ENCODE measurements at regions not wholly inside any gene's neighbourhood (a gene's known extent, or its start where the extent isn't known, plus 50 kb on each side); places are given as distances from the start of the nearest gene placed in this dataset.

DNA sequence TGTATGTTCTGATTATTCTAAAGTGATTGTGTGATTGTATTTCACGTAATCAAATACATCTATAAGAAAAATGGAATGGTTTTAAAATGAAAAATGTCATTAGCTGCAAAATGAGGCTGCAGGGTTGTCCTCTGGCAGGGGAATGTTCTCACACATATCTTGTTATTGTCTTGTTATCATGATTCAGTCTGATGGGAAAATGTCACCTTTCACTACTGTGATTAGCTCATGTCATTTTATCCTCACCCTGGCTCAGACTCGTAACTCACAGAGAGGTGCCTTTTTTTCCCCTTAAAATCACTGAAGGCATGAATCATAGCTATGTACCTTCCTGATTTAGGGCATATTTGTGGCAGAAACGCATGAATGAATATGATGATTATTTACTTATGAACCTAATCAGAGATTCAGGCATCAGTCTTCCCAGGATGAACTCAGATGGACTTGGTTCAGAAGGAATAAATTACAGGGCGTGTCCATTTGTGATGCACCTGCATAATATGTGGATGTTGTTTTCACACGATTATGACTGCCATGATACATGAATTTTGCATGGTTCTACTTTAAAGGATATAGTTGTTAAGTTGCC, 1339.2 kb downstream of the AACS start:
- Histone ChIP-seq H3K4me3 (replicated peaks; ENCODE audit: low read depth, low read length) (no peak overlapping the region), H3K36me3 (ENCODE audit: control insufficient read depth, insufficient read depth, low read length) (no peaks in the 10 kb centered on the region), H3K27me3 (replicated peaks; ENCODE audit: control insufficient read depth, insufficient read depth, low read length) (no peaks in the 10 kb centered on the region)
- TF ChIP-seq, protein P1, sequence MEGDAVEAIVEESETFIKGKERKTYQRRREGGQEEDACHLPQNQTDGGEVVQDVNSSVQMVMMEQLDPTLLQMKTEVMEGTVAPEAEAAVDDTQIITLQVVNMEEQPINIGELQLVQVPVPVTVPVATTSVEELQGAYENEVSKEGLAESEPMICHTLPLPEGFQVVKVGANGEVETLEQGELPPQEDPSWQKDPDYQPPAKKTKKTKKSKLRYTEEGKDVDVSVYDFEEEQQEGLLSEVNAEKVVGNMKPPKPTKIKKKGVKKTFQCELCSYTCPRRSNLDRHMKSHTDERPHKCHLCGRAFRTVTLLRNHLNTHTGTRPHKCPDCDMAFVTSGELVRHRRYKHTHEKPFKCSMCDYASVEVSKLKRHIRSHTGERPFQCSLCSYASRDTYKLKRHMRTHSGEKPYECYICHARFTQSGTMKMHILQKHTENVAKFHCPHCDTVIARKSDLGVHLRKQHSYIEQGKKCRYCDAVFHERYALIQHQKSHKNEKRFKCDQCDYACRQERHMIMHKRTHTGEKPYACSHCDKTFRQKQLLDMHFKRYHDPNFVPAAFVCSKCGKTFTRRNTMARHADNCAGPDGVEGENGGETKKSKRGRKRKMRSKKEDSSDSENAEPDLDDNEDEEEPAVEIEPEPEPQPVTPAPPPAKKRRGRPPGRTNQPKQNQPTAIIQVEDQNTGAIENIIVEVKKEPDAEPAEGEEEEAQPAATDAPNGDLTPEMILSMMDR (IDR thresholded peaks at IDR 0.05; ENCODE audit: insufficient read depth, low read length, poor library complexity, severe bottlenecking), result no peak
- DNase-seq (ENCODE audit: extremely low read depth, insufficient read length), result no peak

DNA sequence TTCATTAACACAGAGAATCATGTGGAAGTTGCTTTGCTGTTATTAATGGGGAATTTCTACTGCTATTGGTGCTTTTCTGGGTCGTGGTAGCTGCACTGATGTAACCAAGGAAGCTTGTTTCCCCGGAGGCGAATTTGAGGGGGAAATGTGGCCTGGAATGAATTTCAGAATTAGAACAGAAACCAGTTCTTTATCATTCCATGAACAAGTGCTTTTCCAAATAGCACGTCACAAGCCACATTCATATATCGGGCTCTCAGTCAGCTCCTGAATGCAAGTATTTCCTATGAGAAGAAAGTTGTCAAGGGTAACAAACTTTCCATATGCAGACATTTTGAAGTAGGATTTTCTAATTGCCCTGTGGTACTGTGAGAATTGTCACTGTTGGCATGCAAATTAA, 1353.2 kb downstream of the AACS start:
- no peaks in the 10 kb centered on the region for H3K36me3 ChIP-seq (ENCODE audit: control insufficient read depth, insufficient read depth, low read length)
- no peak overlapping the region for H3K4me3 ChIP-seq (replicated peaks; ENCODE audit: low read depth, low read length)
- TF ChIP-seq, protein P1 (IDR thresholded peaks at IDR 0.05; ENCODE audit: insufficient read depth, low read length, poor library complexity, severe bottlenecking), result no peak
- no peaks in the 10 kb centered on the region for H3K27me3 ChIP-seq (replicated peaks; ENCODE audit: control insufficient read depth, insufficient read depth, low read length)
- no peak for DNase-seq (ENCODE audit: extremely low read depth, insufficient read length)

- Histone ChIP-seq H3K36me3 (ENCODE audit: control insufficient read depth, insufficient read depth, low read length) (no peaks in the 10 kb centered on the region), H3K4me3 (replicated peaks; ENCODE audit: low read depth, low read length) (no peak overlapping the region), H3K27me3 (replicated peaks; ENCODE audit: control insufficient read depth, insufficient read depth, low read length) (no peaks in the 10 kb centered on the region)
- TF ChIP-seq, protein P1 (IDR thresholded peaks at IDR 0.05; ENCODE audit: insufficient read depth, low read length, poor library complexity, severe bottlenecking), result no peak
- no peak for DNase-seq (ENCODE audit: extremely low read depth, insufficient read length)
Measured at GRCh38 chr12:126419131-126419530, 1353.9 kb downstream of the AACS start.

DNA sequence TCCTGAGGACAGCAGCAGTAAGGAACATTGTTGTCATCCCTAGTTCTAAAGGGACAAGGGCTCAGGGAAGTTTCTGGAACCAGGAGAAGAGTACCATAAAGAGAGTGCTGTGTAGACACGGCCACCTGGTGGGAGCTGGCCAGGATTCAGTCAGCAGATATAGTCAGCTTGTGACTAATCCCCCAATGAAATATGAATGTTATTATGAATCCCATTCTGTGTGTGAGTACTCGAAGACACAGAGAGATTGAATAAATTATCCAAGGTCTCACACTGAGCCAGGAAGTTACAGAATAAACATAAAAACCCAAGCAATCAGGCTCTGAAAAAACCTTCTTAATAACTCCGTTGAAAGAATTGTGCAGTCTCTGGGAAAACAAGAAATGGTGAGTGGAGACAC, 1359.5 kb downstream of the AACS start:
- TF ChIP-seq, protein P1 (IDR thresholded peaks at IDR 0.05; ENCODE audit: insufficient read depth, low read length, poor library complexity, severe bottlenecking), result no peak
- Histone ChIP-seq H3K36me3 (ENCODE audit: control insufficient read depth, insufficient read depth, low read length) (no peaks in the 10 kb centered on the region), H3K4me3 (replicated peaks; ENCODE audit: low read depth, low read length) (no peak overlapping the region), H3K27me3 (replicated peaks; ENCODE audit: control insufficient read depth, insufficient read depth, low read length) (no peaks in the 10 kb centered on the region)
- DNase-seq (ENCODE audit: extremely low read depth, insufficient read length), result no peak

GRCh38 chr12:126425264-126425663, 1360.0 kb downstream of the AACS start:
- TF ChIP-seq, protein P1 (IDR thresholded peaks at IDR 0.05; ENCODE audit: insufficient read depth, low read length, poor library complexity, severe bottlenecking), result no peak
- no peak overlapping the region for H3K4me3 ChIP-seq (replicated peaks; ENCODE audit: low read depth, low read length)
- no peaks in the 10 kb centered on the region for H3K27me3 ChIP-seq (replicated peaks; ENCODE audit: control insufficient read depth, insufficient read depth, low read length)
- DNase-seq (ENCODE audit: extremely low read depth, insufficient read length), result no peak
- H3K36me3 ChIP-seq (ENCODE audit: control insufficient read depth, insufficient read depth, low read length), result no peaks in the 10 kb centered on the region

DNA sequence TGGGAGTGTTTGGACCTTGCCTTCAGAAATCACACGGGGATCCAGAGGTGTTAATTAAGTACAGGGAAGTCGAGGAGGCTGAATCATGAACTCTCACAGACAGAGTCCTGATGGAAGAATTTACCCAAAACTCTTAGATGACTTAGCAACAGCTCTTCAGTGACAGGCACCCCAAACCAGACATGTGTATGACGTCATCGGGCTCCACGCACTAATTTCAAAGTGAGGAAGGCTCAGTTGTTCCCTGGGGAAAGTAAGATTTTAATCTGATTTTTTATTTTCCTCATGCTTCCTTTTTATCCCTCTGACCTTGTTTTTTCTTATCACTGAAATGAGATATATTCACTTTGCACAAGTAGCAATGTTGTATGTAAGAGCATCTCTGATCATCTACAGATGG, 1363.5 kb downstream of the AACS start:
- TF ChIP-seq, protein P1 (IDR thresholded peaks at IDR 0.05; ENCODE audit: insufficient read depth, low read length, poor library complexity, severe bottlenecking), result no peak
- no peak for DNase-seq (ENCODE audit: extremely low read depth, insufficient read length)
- Histone ChIP-seq H3K36me3 (ENCODE audit: control insufficient read depth, insufficient read depth, low read length) (no peaks in the 10 kb centered on the region), H3K4me3 (replicated peaks; ENCODE audit: low read depth, low read length) (no peak overlapping the region), H3K27me3 (replicated peaks; ENCODE audit: control insufficient read depth, insufficient read depth, low read length) (no peaks in the 10 kb centered on the region)

All from GM06990 (cell line).